Omental fat pad (tissue), 3 donors: ENCODE measurements at regions not wholly inside any gene's neighbourhood (a gene's known extent, or its start where the extent isn't known, plus 50 kb on each side); places are given as distances from the start of the nearest gene placed in this dataset.

Experiments
- ATAC-seq: fragments of 150-250 bp; one replicate; pipeline ENCODE4 v1.9.1; 2016; ENCODE audit warnings: mild to moderate bottlenecking, moderate library complexity; ENCODE audit not compliant: low FRiP score
- DNase-seq: peaks from one replicate; pipeline ENCODE4 v3.0.0-alpha.2; 2019; ENCODE audit warnings: low spot score
- CTCF ChIP-seq, 3 donors: fragments of 450-650 bp; IDR thresholded peaks; one replicate each; pipeline ENCODE4 v1.5.1; 2016 to 2017; ENCODE audit warnings: antibody characterized with exemption in 3 of 3, mild to moderate bottlenecking in 3 of 3, moderate library complexity in 2 of 3

GRCh38 chr10:21079330-21079658, 182.2 kb upstream of the NEBL start:
- no peak for TF ChIP-seq CTCF (IDR thresholded peaks at IDR 0.05)
- DNase-seq (no peak), ATAC-seq (no peak)

- no peak for TF ChIP-seq CTCF (IDR thresholded peaks at IDR 0.05)
- peak; percentile 37 for DNase-seq
- ATAC-seq = peak; percentile 72
These were observed 181.6 kb upstream of the NEBL start for GRCh38 chr10:21078410-21079329.

DNA sequence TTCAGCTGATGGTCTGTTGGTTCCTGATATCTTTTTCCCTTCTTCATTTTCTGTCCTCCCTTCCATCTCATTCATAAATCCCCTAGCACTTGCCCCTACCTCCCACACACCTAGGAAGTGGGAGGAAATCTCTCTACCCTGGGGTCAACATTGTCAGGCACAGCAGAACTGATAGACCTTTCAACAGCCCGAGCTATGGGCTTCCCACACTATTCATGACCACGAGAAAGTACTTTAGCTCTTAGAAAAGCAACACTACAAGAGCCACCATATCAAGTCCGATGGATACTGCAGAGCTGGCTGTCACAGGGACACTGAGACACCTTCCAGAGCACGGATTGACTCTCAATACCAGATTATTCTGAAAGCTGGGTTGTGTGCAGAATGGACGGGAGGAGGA, 180.6 kb upstream of the NEBL start:
- TF ChIP-seq CTCF (IDR thresholded peaks at IDR 0.05) = no peak
- ATAC-seq = no peak
- no peak for DNase-seq

- TF ChIP-seq CTCF (IDR thresholded peaks at IDR 0.05) = no peak
- DNase-seq (no peak), ATAC-seq (no peak)
These were observed 179.3 kb upstream of the NEBL start for GRCh38 chr10:21076381-21076780.

DNA sequence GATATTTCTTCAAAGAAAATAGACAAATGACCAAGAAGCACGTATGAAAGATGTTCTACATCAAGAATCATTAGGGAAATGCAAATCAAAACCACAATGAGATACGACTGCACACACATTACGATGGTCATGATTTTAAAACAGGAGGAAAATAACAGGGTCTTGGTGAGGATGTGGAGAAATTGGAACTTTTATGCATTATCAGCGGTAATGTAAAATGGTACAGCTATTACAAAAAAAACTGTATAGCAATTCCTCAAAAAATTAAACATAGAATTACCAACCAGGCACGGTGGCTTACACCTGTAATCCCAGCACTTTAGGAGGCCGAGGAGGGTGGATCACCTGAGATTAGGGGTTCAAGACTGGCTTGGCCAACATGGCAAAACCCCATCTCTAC, 178.8 kb upstream of the NEBL start:
- TF ChIP-seq CTCF (IDR thresholded peaks at IDR 0.05) = no peak
- DNase-seq (no peak), ATAC-seq (no peak)

GRCh38 chr10:21071001-21071673, 174.0 kb upstream of the NEBL start:
- ATAC-seq (no peak), DNase-seq (no peak)
- TF ChIP-seq CTCF (IDR thresholded peaks at IDR 0.05) = no peak
